ENCODE measurements at regions not wholly inside any gene's neighbourhood (a gene's known extent, or its start where the extent isn't known, plus 50 kb on each side); places are given as distances from the start of the nearest gene placed in this dataset.

DNA sequence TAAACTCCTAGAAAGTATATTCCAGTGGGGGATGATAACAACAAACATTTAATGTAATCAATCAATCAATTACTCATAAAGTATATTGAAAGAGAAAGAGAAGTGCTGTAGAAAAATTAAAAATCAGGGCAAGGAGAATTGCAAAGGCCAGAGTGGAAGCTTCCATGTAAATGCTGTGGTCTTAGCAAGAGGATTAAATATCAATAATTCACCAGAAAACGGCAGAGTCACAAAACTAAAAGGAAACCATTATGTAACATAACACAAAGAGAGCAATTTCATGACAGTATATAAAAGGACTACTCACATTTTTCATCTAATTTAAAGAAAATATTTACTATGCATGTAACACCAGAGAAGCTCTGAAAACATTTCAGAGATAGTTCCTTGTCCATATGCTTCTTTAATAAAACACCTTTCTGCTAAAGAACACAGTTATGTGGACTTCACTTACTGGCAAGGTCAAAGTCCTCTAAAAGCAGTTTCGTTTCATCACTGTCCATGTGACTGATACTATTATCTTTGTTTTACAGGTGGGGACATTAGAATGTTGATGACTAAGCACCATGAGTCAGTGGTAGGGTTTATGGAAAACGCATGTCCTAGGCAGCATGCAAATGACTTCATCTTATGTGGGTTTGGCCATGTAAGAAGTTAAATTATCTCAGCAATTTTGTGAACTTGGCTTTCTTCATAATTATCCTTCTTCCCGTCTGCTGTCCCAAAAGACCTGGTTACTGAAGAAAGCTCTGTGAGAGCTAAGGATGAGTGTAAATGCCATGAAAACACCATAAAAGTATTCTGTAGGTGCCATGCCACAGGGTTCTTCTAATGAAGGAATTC, 185.8 kb upstream of the TENT5A start:
- Histone ChIP-seq H3K4me1 (ENCODE audit: control insufficient read depth, insufficient read depth, low read length) (no peaks in the 10 kb centered on the region), H3K9me3 (ENCODE audit: control insufficient read depth, insufficient read depth, low read depth, low read length) (no peaks in the 10 kb centered on the region), H3K36me3 (ENCODE audit: control insufficient read depth, insufficient read depth, low read length) (no peaks in the 10 kb centered on the region), H3K27me3 (ENCODE audit: control insufficient read depth, insufficient read depth, low read length) (no peaks in the 10 kb centered on the region), H3K4me3 (ENCODE audit: low read depth in 2 of 2, low read length in 2 of 2) (no peak overlapping the region), H3K27ac (ENCODE audit: low read length) (no peak overlapping the region)
- BruUV-seq (replicated peaks), result no TSS peak
- intact Hi-C loops (cut with micrococcal nuclease; ENCODE audit: unreplicated experiment), result no loop called here
- ATAC-seq (no peak), DNase-seq (ENCODE audit: low read depth, low spot score) (peak; percentile 10)
- POLR2A ChIA-PET, result no interaction called here
- CTCF ChIA-PET, result no interaction called here
- TF ChIP-seq, protein P1, sequence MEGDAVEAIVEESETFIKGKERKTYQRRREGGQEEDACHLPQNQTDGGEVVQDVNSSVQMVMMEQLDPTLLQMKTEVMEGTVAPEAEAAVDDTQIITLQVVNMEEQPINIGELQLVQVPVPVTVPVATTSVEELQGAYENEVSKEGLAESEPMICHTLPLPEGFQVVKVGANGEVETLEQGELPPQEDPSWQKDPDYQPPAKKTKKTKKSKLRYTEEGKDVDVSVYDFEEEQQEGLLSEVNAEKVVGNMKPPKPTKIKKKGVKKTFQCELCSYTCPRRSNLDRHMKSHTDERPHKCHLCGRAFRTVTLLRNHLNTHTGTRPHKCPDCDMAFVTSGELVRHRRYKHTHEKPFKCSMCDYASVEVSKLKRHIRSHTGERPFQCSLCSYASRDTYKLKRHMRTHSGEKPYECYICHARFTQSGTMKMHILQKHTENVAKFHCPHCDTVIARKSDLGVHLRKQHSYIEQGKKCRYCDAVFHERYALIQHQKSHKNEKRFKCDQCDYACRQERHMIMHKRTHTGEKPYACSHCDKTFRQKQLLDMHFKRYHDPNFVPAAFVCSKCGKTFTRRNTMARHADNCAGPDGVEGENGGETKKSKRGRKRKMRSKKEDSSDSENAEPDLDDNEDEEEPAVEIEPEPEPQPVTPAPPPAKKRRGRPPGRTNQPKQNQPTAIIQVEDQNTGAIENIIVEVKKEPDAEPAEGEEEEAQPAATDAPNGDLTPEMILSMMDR (IDR thresholded peaks at IDR 0.05), result no peak
- TF ChIP-seq POLR2AphosphoS5 (IDR thresholded peaks at IDR 0.05; ENCODE audit: low read depth, low read length) (no peak), TCF7L2 (IDR thresholded peaks at IDR 0.05; ENCODE audit: low read depth, low read length) (no peak), SIN3A (IDR thresholded peaks at IDR 0.05; ENCODE audit: borderline replicate concordance, insufficient read depth, low read depth, low read length) (no peak), REST (IDR thresholded peaks at IDR 0.05; ENCODE audit: insufficient read depth in 1 of 2, low read depth in 2 of 2, low read length in 1 of 2) (no peak)
- in situ Hi-C loops (cut with HindIII; ENCODE audit: low pct_unique_long_range_greater_than_20kb, low sequenced_read_pairs), result no loop called here

DNA sequence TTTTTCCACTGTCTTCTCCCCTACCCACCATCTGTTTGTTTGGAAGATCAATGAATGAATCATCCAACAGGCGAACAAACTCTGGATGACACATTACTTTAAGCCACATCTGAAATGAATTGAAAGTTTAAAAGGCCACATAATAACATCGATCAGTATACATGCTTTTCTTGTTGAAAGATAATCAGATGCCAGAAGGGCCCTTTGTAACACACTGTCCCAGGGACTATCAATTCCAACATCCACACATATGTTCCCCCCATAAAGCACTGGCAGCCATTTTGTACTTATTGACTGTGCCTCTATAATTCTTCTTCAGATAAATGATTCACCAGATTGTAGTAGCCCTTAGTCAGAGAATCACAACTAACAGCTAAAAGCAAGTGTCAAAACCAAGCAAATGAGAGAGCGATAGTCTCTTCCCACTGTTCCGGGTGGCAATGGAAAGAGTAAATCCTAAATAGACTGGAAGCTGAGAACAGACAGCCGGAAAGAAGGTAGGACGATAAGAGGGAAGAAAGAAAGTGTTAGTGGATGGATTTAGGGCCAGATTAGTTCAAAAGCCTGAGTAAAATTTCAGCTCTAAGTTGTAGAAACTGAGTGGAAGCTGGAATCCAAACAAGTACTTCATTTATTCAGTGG, 184.9 kb upstream of the TENT5A start:
- intact Hi-C loops (cut with micrococcal nuclease; ENCODE audit: unreplicated experiment) (no loop called here), in situ Hi-C loops (cut with HindIII; ENCODE audit: low pct_unique_long_range_greater_than_20kb, low sequenced_read_pairs) (no loop called here)
- H3K36me3 ChIP-seq (ENCODE audit: control insufficient read depth, insufficient read depth, low read length), result no peaks in the 10 kb centered on the region
- CTCF ChIA-PET, result no interaction called here
- ATAC-seq, result no peak
- TF ChIP-seq REST (IDR thresholded peaks at IDR 0.05; ENCODE audit: insufficient read depth in 1 of 2, low read depth in 2 of 2, low read length in 1 of 2) (no peak), TCF7L2 (IDR thresholded peaks at IDR 0.05; ENCODE audit: low read depth, low read length) (no peak), POLR2AphosphoS5 (IDR thresholded peaks at IDR 0.05; ENCODE audit: low read depth, low read length) (no peak), SIN3A (IDR thresholded peaks at IDR 0.05; ENCODE audit: borderline replicate concordance, insufficient read depth, low read depth, low read length) (no peak)
- TF ChIP-seq, protein P1 (IDR thresholded peaks at IDR 0.05), result no peak
- no peaks in the 10 kb centered on the region for H3K27me3 ChIP-seq (ENCODE audit: control insufficient read depth, insufficient read depth, low read length)
- no peaks in the 10 kb centered on the region for H3K9me3 ChIP-seq (ENCODE audit: control insufficient read depth, insufficient read depth, low read depth, low read length)
- H3K27ac ChIP-seq (ENCODE audit: low read length), result no peak overlapping the region
- H3K4me1 ChIP-seq (ENCODE audit: control insufficient read depth, insufficient read depth, low read length), result no peaks in the 10 kb centered on the region
- POLR2A ChIA-PET, result no interaction called here
- H3K4me3 ChIP-seq (ENCODE audit: low read depth in 2 of 2, low read length in 2 of 2), result no peak overlapping the region
- no peak for DNase-seq (ENCODE audit: low read depth, low spot score)
- no TSS peak for BruUV-seq (replicated peaks)

All from Panc1 (cell line).